Neural progenitor cell (in vitro differentiated cells): ENCODE measurements at regions not wholly inside any gene's neighbourhood (a gene's known extent, or its start where the extent isn't known, plus 50 kb on each side); places are given as distances from the start of the nearest gene placed in this dataset.

Source experiments
- DNase-seq: peaks from one replicate; pipeline ENCODE4 v3.0.0-alpha.2; 2016; ENCODE audit warnings: low spot score
- H2AFZ ChIP-seq: fragments of 200-600 bp; sonication (generic); replicated peaks from 2 replicates; pipeline ENCODE4 v1.6.1; 2016; ENCODE audit warnings: antibody characterized with exemption
- H3F3A ChIP-seq: fragments of 200-600 bp; sonication (generic); 2 replicates; pipeline ENCODE4 v1.6.1; 2016; ENCODE audit warnings: antibody characterized with exemption, low read depth
- H3K27ac ChIP-seq: fragments of 200-600 bp; sonication (generic); 2 replicates; pipeline ENCODE4 v1.5.1; 2016; ENCODE audit warnings: mild to moderate bottlenecking
- H3K27me3 ChIP-seq: fragments of 200-600 bp; sonication (generic); 2 replicates; pipeline ENCODE4 v1.6.1; 2016; ENCODE audit warnings: mild to moderate bottlenecking, moderate library complexity
- H3K36me3 ChIP-seq: fragments of 200-600 bp; sonication (generic); 2 replicates; pipeline ENCODE4 v1.5.1; 2016
- H3K4me1 ChIP-seq: fragments of 200-600 bp; sonication (generic); 2 replicates; pipeline ENCODE4 v1.6.1; 2016; ENCODE audit warnings: mixed run types
- H3K4me2 ChIP-seq: fragments of 200-600 bp; sonication (generic); 2 replicates; pipeline ENCODE4 v1.6.1; 2016
- H3K4me3 ChIP-seq: fragments of 200-600 bp; sonication (generic); 2 replicates; pipeline ENCODE4 v1.5.1; 2016
- H3K79me2 ChIP-seq: fragments of 200-600 bp; sonication (generic); 2 replicates; pipeline ENCODE4 v1.6.1; 2016; ENCODE audit warnings: low read depth
- H3K9ac ChIP-seq: fragments of 200-600 bp; sonication (generic); 2 replicates; pipeline ENCODE4 v1.6.1; 2016
- H3K9me3 ChIP-seq: fragments of 200-600 bp; sonication (generic); 2 replicates; pipeline ENCODE4 v1.5.1; 2016; ENCODE audit warnings: low read depth
- H4K20me1 ChIP-seq: fragments of 200-600 bp; sonication (generic); 2 replicates; pipeline ENCODE4 v1.6.1; 2016; ENCODE audit warnings: low read depth
- H3K27ac Mint-ChIP-seq: 3 replicates; pipeline ENCODE4 v1.8.0; 2021; ENCODE audit warnings: mixed read lengths
- H3K27me3 Mint-ChIP-seq: 2 replicates; pipeline ENCODE4 v1.8.0; 2022; ENCODE audit warnings: low read depth, mild to moderate bottlenecking, inconsistent platforms, moderate library complexity, mixed read lengths; ENCODE audit not compliant: insufficient read depth
- H3K36me3 Mint-ChIP-seq: 3 replicates; pipeline ENCODE4 v1.8.0; 2021; ENCODE audit warnings: mixed read lengths
- H3K4me1 Mint-ChIP-seq: 3 replicates; pipeline ENCODE4 v1.8.0; 2021; ENCODE audit warnings: mixed read lengths
- H3K4me3 Mint-ChIP-seq: 3 replicates; pipeline ENCODE4 v1.8.0; 2021; ENCODE audit warnings: mild to moderate bottlenecking, moderate library complexity, mixed read lengths
- H3K9me3 Mint-ChIP-seq: 3 replicates; pipeline ENCODE4 v1.8.0; 2020; ENCODE audit warnings: mixed read lengths
- EZH2 ChIP-seq: fragments of 200-600 bp; sonication (generic); IDR thresholded peaks from 2 replicates; pipeline ENCODE4 v1.6.1; 2017; ENCODE audit warnings: antibody characterized with exemption, mild to moderate bottlenecking, moderate library complexity
- EZH2phosphoT487 ChIP-seq: fragments of 200-600 bp; sonication (generic); IDR thresholded peaks from 2 replicates; pipeline ENCODE4 v1.6.1; 2017; ENCODE audit warnings: antibody characterized with exemption
- TF ChIP-seq, protein P1 (sequence below): fragments of 200-600 bp; sonication (generic); IDR thresholded peaks from 2 replicates; pipeline ENCODE4 v1.5.1; 2017; ENCODE audit warnings: antibody characterized with exemption, mild to moderate bottlenecking

GRCh38 chr13:59300355-59301173 lies 863.2 kb downstream of the DIAPH3 start:
- H3K27me3 Mint-ChIP-seq = peaks cover 3% of the 10 kb centered on the region

DNA sequence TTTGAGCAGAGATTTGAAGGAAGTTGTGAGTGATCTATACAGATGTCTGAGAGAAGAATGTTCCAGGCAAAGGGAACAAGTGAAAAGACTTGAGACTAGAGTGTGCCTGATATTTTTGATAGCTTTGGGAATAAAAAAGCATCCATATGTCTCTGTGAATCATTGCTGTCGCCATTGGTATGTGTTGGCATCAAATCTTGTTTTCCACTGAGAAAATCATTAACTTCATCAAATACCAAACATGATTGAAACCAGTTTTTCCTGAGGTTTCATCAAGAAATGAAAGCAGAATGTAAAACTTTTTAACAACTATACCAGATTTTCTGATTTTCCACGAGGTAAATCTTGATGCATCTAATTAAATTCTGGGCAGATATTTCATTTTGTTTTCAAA lies 862.6 kb downstream of the DIAPH3 start:
- H3K27me3 ChIP-seq = no peaks in the 10 kb centered on the region
- H3K4me3 ChIP-seq = no peak overlapping the region
- H3K9me3 Mint-ChIP-seq = peaks cover 10% of the 10 kb centered on the region
- no peak overlapping the region for H3K4me3 Mint-ChIP-seq
- no peak overlapping the region for H3K4me2 ChIP-seq
- no peaks in the 10 kb centered on the region for H3K36me3 ChIP-seq
- no peak for DNase-seq
- H3K4me1 Mint-ChIP-seq = peaks cover 4% of the 10 kb centered on the region
- H3K4me1 ChIP-seq = no peaks in the 10 kb centered on the region
- no peaks in the 10 kb centered on the region for H4K20me1 ChIP-seq
- no peaks in the 10 kb centered on the region for H3K36me3 Mint-ChIP-seq
- H3K27ac ChIP-seq = no peak overlapping the region
- H3K27ac Mint-ChIP-seq = no peak overlapping the region
- H2AFZ ChIP-seq = peak overlapping the region; percentile 57
- no peaks in the 10 kb centered on the region for H3K79me2 ChIP-seq
- H3F3A ChIP-seq = no peaks in the 10 kb centered on the region
- H3K9ac ChIP-seq = no peak overlapping the region
- peaks cover 4% of the 10 kb centered on the region for H3K9me3 ChIP-seq
- TF ChIP-seq EZH2phosphoT487 = no peak
- TF ChIP-seq EZH2 = no peak
- TF ChIP-seq, protein P1, sequence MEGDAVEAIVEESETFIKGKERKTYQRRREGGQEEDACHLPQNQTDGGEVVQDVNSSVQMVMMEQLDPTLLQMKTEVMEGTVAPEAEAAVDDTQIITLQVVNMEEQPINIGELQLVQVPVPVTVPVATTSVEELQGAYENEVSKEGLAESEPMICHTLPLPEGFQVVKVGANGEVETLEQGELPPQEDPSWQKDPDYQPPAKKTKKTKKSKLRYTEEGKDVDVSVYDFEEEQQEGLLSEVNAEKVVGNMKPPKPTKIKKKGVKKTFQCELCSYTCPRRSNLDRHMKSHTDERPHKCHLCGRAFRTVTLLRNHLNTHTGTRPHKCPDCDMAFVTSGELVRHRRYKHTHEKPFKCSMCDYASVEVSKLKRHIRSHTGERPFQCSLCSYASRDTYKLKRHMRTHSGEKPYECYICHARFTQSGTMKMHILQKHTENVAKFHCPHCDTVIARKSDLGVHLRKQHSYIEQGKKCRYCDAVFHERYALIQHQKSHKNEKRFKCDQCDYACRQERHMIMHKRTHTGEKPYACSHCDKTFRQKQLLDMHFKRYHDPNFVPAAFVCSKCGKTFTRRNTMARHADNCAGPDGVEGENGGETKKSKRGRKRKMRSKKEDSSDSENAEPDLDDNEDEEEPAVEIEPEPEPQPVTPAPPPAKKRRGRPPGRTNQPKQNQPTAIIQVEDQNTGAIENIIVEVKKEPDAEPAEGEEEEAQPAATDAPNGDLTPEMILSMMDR = no peak
- H3K27me3 Mint-ChIP-seq = peaks cover 3% of the 10 kb centered on the region

More at GRCh38 chr13:59300355-59301173, 863.2 kb downstream of the DIAPH3 start:
- H3K9me3 Mint-ChIP-seq = peaks cover 16% of the 10 kb centered on the region
- H3K4me3 ChIP-seq = no peak overlapping the region
- no peak overlapping the region for H3K4me2 ChIP-seq
- H3K79me2 ChIP-seq = no peaks in the 10 kb centered on the region
- H3K9me3 ChIP-seq = peaks cover 4% of the 10 kb centered on the region
- H3K36me3 ChIP-seq = no peaks in the 10 kb centered on the region
- H3K4me1 ChIP-seq = no peaks in the 10 kb centered on the region
- peak overlapping the region; percentile 57 for H2AFZ ChIP-seq
- no peak for TF ChIP-seq EZH2
- no peak for TF ChIP-seq EZH2phosphoT487
- TF ChIP-seq, protein P1 = no peak
- DNase-seq = no peak
- H3K36me3 Mint-ChIP-seq = no peaks in the 10 kb centered on the region
- no peaks in the 10 kb centered on the region for H3F3A ChIP-seq
- H3K4me1 Mint-ChIP-seq = peaks cover 4% of the 10 kb centered on the region
- no peak overlapping the region for H3K4me3 Mint-ChIP-seq
- H3K27ac Mint-ChIP-seq = no peak overlapping the region
- H3K27ac ChIP-seq = no peak overlapping the region
- H4K20me1 ChIP-seq = no peaks in the 10 kb centered on the region
- H3K27me3 ChIP-seq = no peaks in the 10 kb centered on the region
- no peak overlapping the region for H3K9ac ChIP-seq

DNA sequence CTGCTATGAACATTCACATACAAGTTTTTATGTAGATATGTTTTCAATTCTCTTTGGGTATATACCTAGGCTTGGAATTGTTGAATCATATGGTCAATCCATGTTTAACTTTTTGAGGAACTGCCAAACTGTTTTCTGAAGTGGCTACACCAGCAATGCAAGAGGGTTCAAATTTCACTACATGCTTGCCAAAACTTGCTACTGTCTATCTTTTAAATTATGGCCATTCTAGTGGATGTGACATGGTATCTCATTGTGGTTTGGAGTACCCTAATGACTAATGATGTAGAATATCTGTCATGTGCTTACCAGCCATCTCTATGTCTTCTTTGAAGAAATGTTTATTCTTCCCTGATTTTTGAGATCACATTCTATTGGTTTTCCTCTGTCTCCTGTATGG lies 860.3 kb downstream of the DIAPH3 start:
- Mint-ChIP-seq H3K27ac (no peak overlapping the region), H3K36me3 (no peaks in the 10 kb centered on the region), H3K27me3 (peaks cover 3% of the 10 kb centered on the region), H3K9me3 (no peaks in the 10 kb centered on the region), H3K4me3 (no peak overlapping the region), H3K4me1 (peaks cover 4% of the 10 kb centered on the region)
- no peak for DNase-seq
- Histone ChIP-seq H3K27me3 (no peaks in the 10 kb centered on the region), H3K9ac (no peak overlapping the region), H2AFZ (no peak overlapping the region), H3K4me2 (no peak overlapping the region), H3K79me2 (no peaks in the 10 kb centered on the region), H3K36me3 (no peaks in the 10 kb centered on the region), H3K4me1 (no peaks in the 10 kb centered on the region), H3F3A (no peaks in the 10 kb centered on the region), H3K9me3 (no peaks in the 10 kb centered on the region), H4K20me1 (no peaks in the 10 kb centered on the region), H3K27ac (no peak overlapping the region), H3K4me3 (no peak overlapping the region)
- TF ChIP-seq EZH2 (no peak), EZH2phosphoT487 (no peak)
- TF ChIP-seq, protein P1 = no peak
